ENCODE measurements at regions not wholly inside any gene's neighbourhood (a gene's known extent, or its start where the extent isn't known, plus 50 kb on each side); places are given as distances from the start of the nearest gene placed in this dataset.

DNA sequence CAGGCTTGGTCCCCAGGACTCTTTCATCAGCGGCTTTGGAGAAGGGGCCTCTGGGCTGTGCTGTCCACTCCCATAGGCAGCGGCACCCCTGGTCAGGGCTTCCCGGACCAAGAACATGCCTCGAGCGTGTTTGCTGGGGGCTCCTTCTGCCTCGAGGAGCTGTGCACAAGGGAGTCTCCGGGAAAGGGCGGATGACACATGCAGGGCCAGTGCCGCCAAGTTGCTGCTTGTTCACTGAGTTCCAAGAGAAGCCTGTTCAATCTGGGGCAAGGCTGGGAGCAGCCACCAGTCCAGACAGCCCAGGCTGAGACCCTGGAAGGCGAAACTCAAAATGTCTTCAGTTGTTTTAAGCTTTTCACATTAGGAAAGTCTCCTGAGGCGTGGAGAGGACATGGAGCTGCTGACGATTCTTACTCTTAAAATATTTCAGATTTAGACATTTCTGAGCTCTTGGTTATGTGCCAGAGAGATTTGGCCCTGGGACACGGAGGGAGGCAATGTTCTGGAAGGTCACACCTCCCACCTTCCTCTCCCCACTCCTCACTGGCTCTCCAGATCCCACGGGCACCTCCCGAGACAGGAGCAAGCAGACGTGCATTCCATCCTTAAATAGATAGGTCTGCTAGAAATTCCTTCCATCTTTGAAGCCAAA, 84.5 kb upstream of the ZNF469 start:
- TF ChIP-seq, protein P1, sequence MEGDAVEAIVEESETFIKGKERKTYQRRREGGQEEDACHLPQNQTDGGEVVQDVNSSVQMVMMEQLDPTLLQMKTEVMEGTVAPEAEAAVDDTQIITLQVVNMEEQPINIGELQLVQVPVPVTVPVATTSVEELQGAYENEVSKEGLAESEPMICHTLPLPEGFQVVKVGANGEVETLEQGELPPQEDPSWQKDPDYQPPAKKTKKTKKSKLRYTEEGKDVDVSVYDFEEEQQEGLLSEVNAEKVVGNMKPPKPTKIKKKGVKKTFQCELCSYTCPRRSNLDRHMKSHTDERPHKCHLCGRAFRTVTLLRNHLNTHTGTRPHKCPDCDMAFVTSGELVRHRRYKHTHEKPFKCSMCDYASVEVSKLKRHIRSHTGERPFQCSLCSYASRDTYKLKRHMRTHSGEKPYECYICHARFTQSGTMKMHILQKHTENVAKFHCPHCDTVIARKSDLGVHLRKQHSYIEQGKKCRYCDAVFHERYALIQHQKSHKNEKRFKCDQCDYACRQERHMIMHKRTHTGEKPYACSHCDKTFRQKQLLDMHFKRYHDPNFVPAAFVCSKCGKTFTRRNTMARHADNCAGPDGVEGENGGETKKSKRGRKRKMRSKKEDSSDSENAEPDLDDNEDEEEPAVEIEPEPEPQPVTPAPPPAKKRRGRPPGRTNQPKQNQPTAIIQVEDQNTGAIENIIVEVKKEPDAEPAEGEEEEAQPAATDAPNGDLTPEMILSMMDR (IDR thresholded peaks at IDR 0.05; ENCODE audit: insufficient read depth, low read depth, low read length): no peak
- no peak for TF ChIP-seq EZH2 (IDR thresholded peaks at IDR 0.05; ENCODE audit: insufficient read depth, low read length)
